HUES48 (cell line): ENCODE measurements at regions not wholly inside any gene's neighbourhood (a gene's known extent, or its start where the extent isn't known, plus 50 kb on each side); places are given as distances from the start of the nearest gene placed in this dataset.
"Not testable (repeated sequence)": the region's sequence is repeated elsewhere in the genome, so short reads cannot be mapped to it uniquely, and the experiment has no call there.

Experiments
- H3K27ac ChIP-seq: one replicate; pipeline ENCODE4 v1.7.0; 2013; ENCODE audit warnings: low read depth, low read length, inconsistent platforms
- H3K27me3 ChIP-seq: 2 replicates; pipeline ENCODE4 v1.6.1; 2013; ENCODE audit warnings: mild to moderate bottlenecking, low read length; ENCODE audit not compliant: control insufficient read depth, insufficient read depth
- H3K36me3 ChIP-seq: 2 replicates; pipeline ENCODE4 v1.6.1; 2013; ENCODE audit warnings: low read length; ENCODE audit not compliant: control insufficient read depth, insufficient read depth
- H3K4me1 ChIP-seq: 2 replicates; pipeline ENCODE4 v1.6.1; 2013; ENCODE audit warnings: mild to moderate bottlenecking, low read length; ENCODE audit not compliant: control insufficient read depth, insufficient read depth
- H3K4me3 ChIP-seq: 2 replicates; pipeline ENCODE4 v1.5.1; 2013; ENCODE audit warnings: mild to moderate bottlenecking, low read depth, low read length
- H3K9ac ChIP-seq: 2 replicates; pipeline ENCODE4 v1.6.1; 2013; ENCODE audit warnings: mild to moderate bottlenecking, low read depth, low read length, moderate library complexity
- H3K9me3 ChIP-seq: 2 replicates; pipeline ENCODE4 v1.6.1; 2013; ENCODE audit warnings: low read length; ENCODE audit not compliant: control insufficient read depth, insufficient read depth

- H3K4me3 ChIP-seq, H3K27me3 ChIP-seq, H3K36me3 ChIP-seq, H3K9me3 ChIP-seq, H3K4me1 ChIP-seq, H3K27ac ChIP-seq, H3K9ac ChIP-seq: not testable (repeated sequence)
Observed at GRCh38 chr11:82027335-82027734, 706.3 kb downstream of the FAM181B start.

GRCh38 chr11:82024760-82025159, 708.9 kb downstream of the FAM181B start:
- Histone ChIP-seq H3K9me3 (peaks cover 3% of the 10 kb centered on the region; the same call in 1 of the 2 replicates), H3K4me1 (no peaks in the 10 kb centered on the region), H3K9ac (no peak overlapping the region), H3K27me3 (no peaks in the 10 kb centered on the region), H3K4me3 (no peak overlapping the region), H3K36me3 (no peaks in the 10 kb centered on the region), H3K27ac (no peak overlapping the region)

GRCh38 chr11:82012276-82012675, 721.4 kb downstream of the FAM181B start:
- Histone ChIP-seq H3K9me3 (no peaks in the 10 kb centered on the region), H3K27ac (no peak overlapping the region), H3K27me3 (no peaks in the 10 kb centered on the region), H3K9ac (no peak overlapping the region), H3K4me1 (no peaks in the 10 kb centered on the region), H3K4me3 (no peak overlapping the region), H3K36me3 (no peaks in the 10 kb centered on the region)

GRCh38 chr11:82009133-82009532, 724.5 kb downstream of the FAM181B start:
- no peaks in the 10 kb centered on the region for H3K36me3 ChIP-seq
- H3K27ac ChIP-seq, result no peak overlapping the region
- no peak overlapping the region for H3K4me3 ChIP-seq
- no peaks in the 10 kb centered on the region for H3K4me1 ChIP-seq
- H3K9me3 ChIP-seq, result no peaks in the 10 kb centered on the region
- H3K27me3 ChIP-seq, result no peaks in the 10 kb centered on the region
- H3K9ac ChIP-seq, result no peak overlapping the region

- Histone ChIP-seq H3K36me3 (no peaks in the 10 kb centered on the region), H3K4me3 (no peak overlapping the region), H3K27me3 (no peaks in the 10 kb centered on the region), H3K9ac (no peak overlapping the region), H3K9me3 (no peaks in the 10 kb centered on the region), H3K27ac (no peak overlapping the region), H3K4me1 (no peaks in the 10 kb centered on the region)
Observed at GRCh38 chr11:82007521-82007920, 726.1 kb downstream of the FAM181B start.

- Histone ChIP-seq H3K9ac (no peak overlapping the region), H3K27ac (no peak overlapping the region), H3K36me3 (no peaks in the 10 kb centered on the region), H3K4me1 (no peaks in the 10 kb centered on the region), H3K4me3 (no peak overlapping the region), H3K9me3 (no peaks in the 10 kb centered on the region), H3K27me3 (no peaks in the 10 kb centered on the region)
Observed at GRCh38 chr11:82004537-82005213, 729.0 kb downstream of the FAM181B start.

- Histone ChIP-seq H3K27ac (no peak overlapping the region), H3K27me3 (no peaks in the 10 kb centered on the region), H3K4me1 (no peaks in the 10 kb centered on the region), H3K9me3 (no peaks in the 10 kb centered on the region), H3K4me3 (no peak overlapping the region), H3K9ac (no peak overlapping the region), H3K36me3 (no peaks in the 10 kb centered on the region)
Observed at GRCh38 chr11:82003671-82004515, 729.8 kb downstream of the FAM181B start.

- Histone ChIP-seq H3K4me3 (no peak overlapping the region), H3K27me3 (no peaks in the 10 kb centered on the region), H3K27ac (no peak overlapping the region), H3K36me3 (no peaks in the 10 kb centered on the region), H3K9me3 (no peaks in the 10 kb centered on the region), H3K9ac (no peak overlapping the region), H3K4me1 (no peaks in the 10 kb centered on the region)
Observed at GRCh38 chr11:82003024-82003423, 730.6 kb downstream of the FAM181B start.

- Histone ChIP-seq H3K9ac (no peak overlapping the region), H3K4me3 (no peak overlapping the region), H3K27me3 (no peaks in the 10 kb centered on the region), H3K4me1 (no peaks in the 10 kb centered on the region), H3K27ac (no peak overlapping the region), H3K9me3 (peaks cover 6% of the 10 kb centered on the region; the same call in 1 of the 2 replicates), H3K36me3 (no peaks in the 10 kb centered on the region)
Observed at GRCh38 chr11:81995889-81996288, 737.8 kb downstream of the FAM181B start.

GRCh38 chr11:81993755-81994154, 739.9 kb downstream of the FAM181B start:
- Histone ChIP-seq H3K9ac (no peak overlapping the region), H3K4me3 (no peak overlapping the region), H3K4me1 (no peaks in the 10 kb centered on the region), H3K27me3 (no peaks in the 10 kb centered on the region), H3K27ac (no peak overlapping the region), H3K9me3 (peaks cover 12% of the 10 kb centered on the region; the same call in 1 of the 2 replicates), H3K36me3 (no peaks in the 10 kb centered on the region)
